ENCODE measurements at regions not wholly inside any gene's neighbourhood (a gene's known extent, or its start where the extent isn't known, plus 50 kb on each side); places are given as distances from the start of the nearest gene placed in this dataset.

GRCh38 chr14:84029720-84030119 lies 1500.2 kb upstream of the FLRT2 start:
- no peaks in the 10 kb centered on the region for H3K36me3 ChIP-seq (ENCODE audit: control insufficient read depth in 5 of 5, insufficient read depth in 5 of 5, low read length in 5 of 5)
- H3K27me3 ChIP-seq (ENCODE audit: control insufficient read depth in 5 of 5, insufficient read depth in 4 of 5, low read length in 5 of 5), result no peaks in the 10 kb centered on the region
- no peak overlapping the region for H3K4me3 ChIP-seq (ENCODE audit: low read depth in 1 of 5, low read length in 5 of 5)
- H3K27ac ChIP-seq (ENCODE audit: low read depth, low read length), result no peak overlapping the region
- H3K9ac ChIP-seq (ENCODE audit: low read length in 5 of 5), result no peak overlapping the region
- H3K4me1 ChIP-seq (ENCODE audit: control insufficient read depth in 5 of 5, insufficient read depth in 5 of 5, low read length in 5 of 5), result peaks cover 0 to 21% (median 15%) of the 10 kb centered on the region in 5 donors
- no peaks in the 10 kb centered on the region for H3K9me3 ChIP-seq (ENCODE audit: control insufficient read depth in 5 of 5, low read length in 5 of 5)

- no peak overlapping the region for H3K27ac ChIP-seq (ENCODE audit: low read depth, low read length)
- H3K4me3 ChIP-seq (ENCODE audit: low read depth in 1 of 5, low read length in 5 of 5), result no peak overlapping the region
- H3K27me3 ChIP-seq (ENCODE audit: control insufficient read depth in 5 of 5, insufficient read depth in 4 of 5, low read length in 5 of 5), result no peaks in the 10 kb centered on the region
- no peak overlapping the region for H3K9ac ChIP-seq (ENCODE audit: low read length in 5 of 5)
- no peaks in the 10 kb centered on the region for H3K9me3 ChIP-seq (ENCODE audit: control insufficient read depth in 5 of 5, low read length in 5 of 5)
- peaks cover 0 to 4% (median 0%) of the 10 kb centered on the region in 5 donors for H3K4me1 ChIP-seq (ENCODE audit: control insufficient read depth in 5 of 5, insufficient read depth in 5 of 5, low read length in 5 of 5)
- H3K36me3 ChIP-seq (ENCODE audit: control insufficient read depth in 5 of 5, insufficient read depth in 5 of 5, low read length in 5 of 5), result no peaks in the 10 kb centered on the region
Measured at GRCh38 chr14:84036840-84037239, 1493.1 kb upstream of the FLRT2 start.

GRCh38 chr14:84037593-84037992 lies 1492.4 kb upstream of the FLRT2 start:
- peaks cover 0 to 4% (median 0%) of the 10 kb centered on the region in 5 donors for H3K4me1 ChIP-seq (ENCODE audit: control insufficient read depth in 5 of 5, insufficient read depth in 5 of 5, low read length in 5 of 5)
- no peaks in the 10 kb centered on the region for H3K36me3 ChIP-seq (ENCODE audit: control insufficient read depth in 5 of 5, insufficient read depth in 5 of 5, low read length in 5 of 5)
- H3K27ac ChIP-seq (ENCODE audit: low read depth, low read length), result no peak overlapping the region
- no peaks in the 10 kb centered on the region for H3K9me3 ChIP-seq (ENCODE audit: control insufficient read depth in 5 of 5, low read length in 5 of 5)
- no peak overlapping the region for H3K4me3 ChIP-seq (ENCODE audit: low read depth in 1 of 5, low read length in 5 of 5)
- no peak overlapping the region for H3K9ac ChIP-seq (ENCODE audit: low read length in 5 of 5)
- H3K27me3 ChIP-seq (ENCODE audit: control insufficient read depth in 5 of 5, insufficient read depth in 4 of 5, low read length in 5 of 5), result no peaks in the 10 kb centered on the region

- Histone ChIP-seq H3K4me1 (ENCODE audit: control insufficient read depth in 5 of 5, insufficient read depth in 5 of 5, low read length in 5 of 5) (no peaks in the 10 kb centered on the region), H3K27me3 (ENCODE audit: control insufficient read depth in 5 of 5, insufficient read depth in 4 of 5, low read length in 5 of 5) (no peaks in the 10 kb centered on the region), H3K9ac (ENCODE audit: low read length in 5 of 5) (no peak overlapping the region), H3K36me3 (ENCODE audit: control insufficient read depth in 5 of 5, insufficient read depth in 5 of 5, low read length in 5 of 5) (no peaks in the 10 kb centered on the region), H3K9me3 (ENCODE audit: control insufficient read depth in 5 of 5, low read length in 5 of 5) (no peaks in the 10 kb centered on the region), H3K4me3 (ENCODE audit: low read depth in 1 of 5, low read length in 5 of 5) (no peak overlapping the region), H3K27ac (ENCODE audit: low read depth, low read length) (no peak overlapping the region)
Measured at GRCh38 chr14:84040101-84040500, 1489.8 kb upstream of the FLRT2 start.

- H3K9me3 ChIP-seq (ENCODE audit: control insufficient read depth in 5 of 5, low read length in 5 of 5), result no peaks in the 10 kb centered on the region
- no peaks in the 10 kb centered on the region for H3K27me3 ChIP-seq (ENCODE audit: control insufficient read depth in 5 of 5, insufficient read depth in 4 of 5, low read length in 5 of 5)
- H3K9ac ChIP-seq (ENCODE audit: low read length in 5 of 5), result no peak overlapping the region
- H3K27ac ChIP-seq (ENCODE audit: low read depth, low read length), result no peak overlapping the region
- no peaks in the 10 kb centered on the region for H3K36me3 ChIP-seq (ENCODE audit: control insufficient read depth in 5 of 5, insufficient read depth in 5 of 5, low read length in 5 of 5)
- no peak overlapping the region for H3K4me3 ChIP-seq (ENCODE audit: low read depth in 1 of 5, low read length in 5 of 5)
- no peaks in the 10 kb centered on the region for H3K4me1 ChIP-seq (ENCODE audit: control insufficient read depth in 5 of 5, insufficient read depth in 5 of 5, low read length in 5 of 5)
Measured at GRCh38 chr14:84041421-84041820, 1488.5 kb upstream of the FLRT2 start.

GRCh38 chr14:84042992-84043391 lies 1487.0 kb upstream of the FLRT2 start:
- Histone ChIP-seq H3K27ac (ENCODE audit: low read depth, low read length) (no peak overlapping the region), H3K27me3 (ENCODE audit: control insufficient read depth in 5 of 5, insufficient read depth in 4 of 5, low read length in 5 of 5) (no peaks in the 10 kb centered on the region), H3K4me1 (ENCODE audit: control insufficient read depth in 5 of 5, insufficient read depth in 5 of 5, low read length in 5 of 5) (no peaks in the 10 kb centered on the region), H3K36me3 (ENCODE audit: control insufficient read depth in 5 of 5, insufficient read depth in 5 of 5, low read length in 5 of 5) (no peaks in the 10 kb centered on the region), H3K9me3 (ENCODE audit: control insufficient read depth in 5 of 5, low read length in 5 of 5) (no peaks in the 10 kb centered on the region), H3K9ac (ENCODE audit: low read length in 5 of 5) (no peak overlapping the region), H3K4me3 (ENCODE audit: low read depth in 1 of 5, low read length in 5 of 5) (no peak overlapping the region)

- no peaks in the 10 kb centered on the region for H3K9me3 ChIP-seq (ENCODE audit: control insufficient read depth in 5 of 5, low read length in 5 of 5)
- H3K4me1 ChIP-seq (ENCODE audit: control insufficient read depth in 5 of 5, insufficient read depth in 5 of 5, low read length in 5 of 5), result peaks cover 0 to 6% (median 0%) of the 10 kb centered on the region in 5 donors
- H3K27ac ChIP-seq (ENCODE audit: low read depth, low read length), result no peak overlapping the region
- H3K36me3 ChIP-seq (ENCODE audit: control insufficient read depth in 5 of 5, insufficient read depth in 5 of 5, low read length in 5 of 5), result no peaks in the 10 kb centered on the region
- H3K27me3 ChIP-seq (ENCODE audit: control insufficient read depth in 5 of 5, insufficient read depth in 4 of 5, low read length in 5 of 5), result no peaks in the 10 kb centered on the region
- no peak overlapping the region for H3K4me3 ChIP-seq (ENCODE audit: low read depth in 1 of 5, low read length in 5 of 5)
- no peak overlapping the region for H3K9ac ChIP-seq (ENCODE audit: low read length in 5 of 5)
Measured at GRCh38 chr14:84064316-84065125, 1465.4 kb upstream of the FLRT2 start.

- Histone ChIP-seq H3K4me3 (ENCODE audit: low read depth in 1 of 5, low read length in 5 of 5) (no peak overlapping the region), H3K9ac (ENCODE audit: low read length in 5 of 5) (no peak overlapping the region), H3K36me3 (ENCODE audit: control insufficient read depth in 5 of 5, insufficient read depth in 5 of 5, low read length in 5 of 5) (no peaks in the 10 kb centered on the region), H3K27ac (ENCODE audit: low read depth, low read length) (no peak overlapping the region), H3K9me3 (ENCODE audit: control insufficient read depth in 5 of 5, low read length in 5 of 5) (no peaks in the 10 kb centered on the region), H3K27me3 (ENCODE audit: control insufficient read depth in 5 of 5, insufficient read depth in 4 of 5, low read length in 5 of 5) (no peaks in the 10 kb centered on the region), H3K4me1 (ENCODE audit: control insufficient read depth in 5 of 5, insufficient read depth in 5 of 5, low read length in 5 of 5) (peaks cover 0 to 6% (median 0%) of the 10 kb centered on the region in 5 donors)
Measured at GRCh38 chr14:84065811-84066210, 1464.1 kb upstream of the FLRT2 start.

- Histone ChIP-seq H3K9ac (ENCODE audit: low read length in 5 of 5) (no peak overlapping the region), H3K4me3 (ENCODE audit: low read depth in 1 of 5, low read length in 5 of 5) (no peak overlapping the region), H3K9me3 (ENCODE audit: control insufficient read depth in 5 of 5, low read length in 5 of 5) (no peaks in the 10 kb centered on the region), H3K27ac (ENCODE audit: low read depth, low read length) (no peak overlapping the region), H3K4me1 (ENCODE audit: control insufficient read depth in 5 of 5, insufficient read depth in 5 of 5, low read length in 5 of 5) (peaks cover 0 to 6% (median 0%) of the 10 kb centered on the region in 5 donors), H3K36me3 (ENCODE audit: control insufficient read depth in 5 of 5, insufficient read depth in 5 of 5, low read length in 5 of 5) (no peaks in the 10 kb centered on the region), H3K27me3 (ENCODE audit: control insufficient read depth in 5 of 5, insufficient read depth in 4 of 5, low read length in 5 of 5) (no peaks in the 10 kb centered on the region)
Measured at GRCh38 chr14:84068288-84068687, 1461.7 kb upstream of the FLRT2 start.

GRCh38 chr14:84071061-84071460 lies 1458.9 kb upstream of the FLRT2 start:
- no peaks in the 10 kb centered on the region for H3K9me3 ChIP-seq (ENCODE audit: control insufficient read depth in 5 of 5, low read length in 5 of 5)
- no peak overlapping the region for H3K4me3 ChIP-seq (ENCODE audit: low read depth in 1 of 5, low read length in 5 of 5)
- H3K27ac ChIP-seq (ENCODE audit: low read depth, low read length), result no peak overlapping the region
- no peaks in the 10 kb centered on the region for H3K36me3 ChIP-seq (ENCODE audit: control insufficient read depth in 5 of 5, insufficient read depth in 5 of 5, low read length in 5 of 5)
- H3K27me3 ChIP-seq (ENCODE audit: control insufficient read depth in 5 of 5, insufficient read depth in 4 of 5, low read length in 5 of 5), result no peaks in the 10 kb centered on the region
- no peak overlapping the region for H3K9ac ChIP-seq (ENCODE audit: low read length in 5 of 5)
- H3K4me1 ChIP-seq (ENCODE audit: control insufficient read depth in 5 of 5, insufficient read depth in 5 of 5, low read length in 5 of 5), result no peaks in the 10 kb centered on the region
